ENCODE measurements at regions not wholly inside any gene's neighbourhood (a gene's known extent, or its start where the extent isn't known, plus 50 kb on each side); places are given as distances from the start of the nearest gene placed in this dataset.

DNA sequence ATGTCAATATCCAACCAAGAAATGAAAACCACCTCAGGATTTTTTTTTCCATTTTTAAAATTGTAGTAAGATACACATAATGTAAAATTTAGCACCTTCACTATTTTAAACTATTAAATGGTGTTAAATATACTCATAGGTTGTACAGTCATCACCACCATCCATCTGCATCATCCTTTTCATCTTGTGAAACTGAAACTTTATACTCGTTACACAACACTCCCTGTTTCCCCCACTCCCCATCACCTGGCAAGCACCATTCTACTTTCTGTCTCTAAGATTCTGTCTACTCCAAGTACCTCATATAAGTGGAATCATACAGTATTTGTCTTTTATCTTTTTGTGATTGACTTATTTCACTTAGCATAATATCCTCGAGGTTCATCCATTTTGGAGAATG, 335.2 kb upstream of the NPSR1 start:
- no peak for TF ChIP-seq CTCF (IDR thresholded peaks at IDR 0.05; ENCODE audit: insufficient read depth, missing control alignments)
- DNase-seq (ENCODE audit: insufficient read length, low spot score) (no peak), FAIRE-seq (no peak)

- FAIRE-seq (no peak), DNase-seq (ENCODE audit: insufficient read length, low spot score) (no peak)
- TF ChIP-seq CTCF (IDR thresholded peaks at IDR 0.05; ENCODE audit: insufficient read depth, missing control alignments) = no peak
Measured at GRCh38 chr7:34327681-34328080, 330.3 kb upstream of the NPSR1 start.

GRCh38 chr7:34330308-34330707, 327.7 kb upstream of the NPSR1 start:
- DNase-seq (ENCODE audit: insufficient read length, low spot score) (no peak), FAIRE-seq (no peak)
- no peak for TF ChIP-seq CTCF (IDR thresholded peaks at IDR 0.05; ENCODE audit: insufficient read depth, missing control alignments)

DNA sequence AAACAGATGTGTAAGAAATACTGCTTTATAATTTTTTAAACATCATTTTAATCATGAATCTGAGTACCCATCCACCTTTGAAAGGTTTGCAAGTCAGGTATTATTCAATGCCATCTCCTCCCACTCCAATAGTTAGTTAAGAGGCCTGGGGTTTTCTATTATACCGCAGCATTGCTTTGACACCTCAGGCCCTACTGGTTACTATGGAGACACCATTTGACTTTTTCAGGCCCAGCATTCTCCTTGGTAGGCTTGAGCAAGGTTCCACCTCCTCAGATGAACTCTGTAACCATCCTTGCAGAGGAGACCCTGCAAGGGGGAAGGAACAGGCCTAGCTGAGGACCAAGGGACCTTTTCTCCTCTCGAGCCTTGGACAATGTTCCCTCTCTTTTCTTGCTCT, 326.9 kb upstream of the NPSR1 start:
- DNase-seq (ENCODE audit: insufficient read length, low spot score) (no peak), FAIRE-seq (no peak)
- TF ChIP-seq CTCF (IDR thresholded peaks at IDR 0.05; ENCODE audit: insufficient read depth, missing control alignments) = no peak

- no peak for DNase-seq (ENCODE audit: insufficient read length, low spot score)
- FAIRE-seq = no peak
- TF ChIP-seq CTCF (IDR thresholded peaks at IDR 0.05; ENCODE audit: insufficient read depth, missing control alignments) = no peak
Measured at GRCh38 chr7:34332006-34332405, 326.0 kb upstream of the NPSR1 start.

GRCh38 chr7:34333184-34333583, 324.8 kb upstream of the NPSR1 start:
- no peak for FAIRE-seq
- no peak for TF ChIP-seq CTCF (IDR thresholded peaks at IDR 0.05; ENCODE audit: insufficient read depth, missing control alignments)
- no peak for DNase-seq (ENCODE audit: insufficient read length, low spot score)

- FAIRE-seq (no peak), DNase-seq (ENCODE audit: insufficient read length, low spot score) (no peak)
- no peak for TF ChIP-seq CTCF (IDR thresholded peaks at IDR 0.05; ENCODE audit: insufficient read depth, missing control alignments)
Measured at GRCh38 chr7:34333925-34334324, 324.1 kb upstream of the NPSR1 start.

Measured in D721Med (cell line).